GM15510 (cell line): ENCODE measurements at regions not wholly inside any gene's neighbourhood (a gene's known extent, or its start where the extent isn't known, plus 50 kb on each side); places are given as distances from the start of the nearest gene placed in this dataset.

ENCODE experiments used
- POLR2A ChIP-seq: IDR thresholded peaks from 3 replicates; pipeline ENCODE4 v1.6.1; 2011; ENCODE audit warnings: borderline replicate concordance; ENCODE audit not compliant: insufficient read length; ENCODE audit errors: extremely low read depth

DNA sequence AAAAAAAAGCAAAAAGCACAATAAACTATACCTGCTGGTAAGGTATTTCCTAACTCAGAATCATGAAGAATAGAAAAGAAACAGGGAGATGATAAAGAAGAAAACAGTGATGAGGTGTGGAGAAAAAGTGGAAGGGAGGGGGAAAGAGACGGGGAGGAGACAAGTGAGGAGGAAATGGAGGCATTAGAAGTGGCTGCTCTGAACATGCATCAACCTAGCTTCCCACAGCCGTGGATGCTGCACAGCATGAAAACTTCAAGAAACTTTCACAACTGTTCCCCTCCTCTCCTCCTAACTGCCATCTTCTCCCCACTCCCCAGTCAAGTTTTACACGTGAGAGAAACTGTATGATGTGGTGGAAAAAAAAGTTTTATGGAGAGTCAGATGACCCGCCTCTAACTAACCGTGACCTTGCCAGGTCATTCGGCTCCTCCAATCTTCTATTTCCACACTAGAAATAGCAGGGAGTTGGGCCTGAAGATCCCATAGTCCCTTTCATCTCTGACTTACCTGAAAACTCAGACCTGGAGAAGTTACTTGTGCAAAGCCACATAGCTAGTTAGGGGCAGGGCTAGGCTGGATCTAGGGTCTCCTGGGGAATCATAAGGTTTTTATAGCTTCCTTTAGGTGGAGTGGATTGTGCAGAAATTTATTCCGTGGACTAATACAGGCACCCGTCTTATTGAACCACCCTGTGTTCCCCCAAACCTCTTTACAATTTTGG, 461.9 kb downstream of the KLF5 start:
- TF ChIP-seq POLR2A, result no peak

- no peak for TF ChIP-seq POLR2A
These were observed 460.8 kb downstream of the KLF5 start for GRCh38 chr13:73519396-73520116.

- TF ChIP-seq POLR2A, result no peak
These were observed 459.0 kb downstream of the KLF5 start for GRCh38 chr13:73517766-73518165.

- TF ChIP-seq POLR2A, result no peak
These were observed 457.9 kb downstream of the KLF5 start for GRCh38 chr13:73516731-73517130.

DNA sequence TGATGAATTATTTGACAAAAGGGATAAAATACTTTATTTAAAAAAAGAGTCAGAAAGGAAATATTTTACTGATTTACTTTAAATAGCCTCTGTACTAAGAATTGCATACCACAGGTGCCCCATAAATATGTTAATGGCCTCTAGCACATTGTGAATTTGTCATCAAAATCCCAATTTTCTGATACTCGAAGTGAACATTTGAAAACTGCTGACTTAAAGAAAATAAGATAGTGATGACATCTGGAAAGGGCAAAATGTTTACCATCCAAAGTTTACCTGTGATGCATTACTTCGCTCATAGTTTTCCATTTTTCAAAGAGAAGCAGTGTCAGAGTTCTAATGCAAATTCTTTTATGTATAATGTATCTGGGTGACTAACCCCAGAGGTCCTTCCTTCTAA, 455.4 kb downstream of the KLF5 start:
- no peak for TF ChIP-seq POLR2A

DNA sequence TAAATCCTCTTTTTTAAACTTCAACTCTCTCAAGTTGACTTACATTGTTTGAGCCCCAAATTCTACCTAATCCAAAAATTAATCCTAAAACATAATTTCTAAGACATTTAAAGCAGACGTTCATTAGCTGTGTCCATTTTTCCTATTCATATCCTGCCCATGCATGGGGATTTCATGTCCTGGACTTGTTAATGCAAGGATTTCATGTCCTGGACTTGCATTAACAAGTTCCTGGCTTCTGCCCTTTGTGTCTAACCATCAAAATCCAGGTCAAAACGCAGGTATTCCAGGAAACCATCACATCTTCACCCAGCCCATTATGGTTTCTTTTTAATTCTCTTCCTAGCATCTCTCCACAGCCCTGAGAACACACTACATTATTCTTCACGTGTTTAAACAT, 454.9 kb downstream of the KLF5 start:
- TF ChIP-seq POLR2A, result no peak

GRCh38 chr13:73508841-73509240, 450.0 kb downstream of the KLF5 start:
- no peak for TF ChIP-seq POLR2A

GRCh38 chr13:73505376-73505890, 446.6 kb downstream of the KLF5 start:
- TF ChIP-seq POLR2A, result no peak

GRCh38 chr13:73499695-73500094, 440.9 kb downstream of the KLF5 start:
- TF ChIP-seq POLR2A, result no peak

- no peak for TF ChIP-seq POLR2A
These were observed 438.6 kb downstream of the KLF5 start for GRCh38 chr13:73497430-73497829.

DNA sequence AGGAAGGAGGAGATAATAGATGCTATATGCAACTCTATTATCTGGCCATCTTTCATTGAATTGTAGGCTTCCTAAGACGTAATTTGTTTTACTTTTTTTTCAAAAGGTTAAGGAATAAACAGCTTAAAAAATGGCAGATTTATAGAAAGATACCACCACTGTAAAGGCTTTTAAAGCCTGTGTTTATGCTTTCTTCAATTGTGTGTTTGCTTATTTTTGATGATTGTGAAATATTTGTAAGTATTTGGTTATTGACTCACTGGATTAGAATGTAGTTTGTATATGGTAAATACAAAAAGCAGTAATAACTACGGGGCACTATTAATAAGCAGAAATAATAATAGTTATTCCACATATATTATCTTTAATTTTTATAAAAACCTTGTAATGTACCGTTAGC, 437.9 kb downstream of the KLF5 start:
- TF ChIP-seq POLR2A, result no peak

- TF ChIP-seq POLR2A, result no peak
These were observed 434.0 kb downstream of the KLF5 start for GRCh38 chr13:73492811-73493210.

DNA sequence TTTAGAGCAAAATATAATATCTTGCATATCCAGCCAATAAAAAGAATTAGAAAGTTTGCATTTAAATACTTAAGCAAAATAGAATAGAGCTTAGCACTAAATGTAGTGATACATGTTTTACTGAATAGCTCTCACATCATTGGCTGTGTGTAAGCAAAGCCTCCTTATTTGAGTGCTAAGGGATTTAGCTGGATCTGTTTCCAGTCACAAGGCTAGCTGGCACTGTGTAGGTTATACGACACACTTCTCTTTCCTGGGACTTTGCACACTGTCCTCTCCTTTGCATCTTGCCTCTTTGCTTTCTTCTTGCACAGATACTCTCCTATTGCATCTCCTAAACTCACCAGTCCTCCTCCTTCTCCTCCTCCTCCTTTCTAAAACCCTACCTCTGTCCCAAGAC, 423.8 kb downstream of the KLF5 start:
- no peak for TF ChIP-seq POLR2A

DNA sequence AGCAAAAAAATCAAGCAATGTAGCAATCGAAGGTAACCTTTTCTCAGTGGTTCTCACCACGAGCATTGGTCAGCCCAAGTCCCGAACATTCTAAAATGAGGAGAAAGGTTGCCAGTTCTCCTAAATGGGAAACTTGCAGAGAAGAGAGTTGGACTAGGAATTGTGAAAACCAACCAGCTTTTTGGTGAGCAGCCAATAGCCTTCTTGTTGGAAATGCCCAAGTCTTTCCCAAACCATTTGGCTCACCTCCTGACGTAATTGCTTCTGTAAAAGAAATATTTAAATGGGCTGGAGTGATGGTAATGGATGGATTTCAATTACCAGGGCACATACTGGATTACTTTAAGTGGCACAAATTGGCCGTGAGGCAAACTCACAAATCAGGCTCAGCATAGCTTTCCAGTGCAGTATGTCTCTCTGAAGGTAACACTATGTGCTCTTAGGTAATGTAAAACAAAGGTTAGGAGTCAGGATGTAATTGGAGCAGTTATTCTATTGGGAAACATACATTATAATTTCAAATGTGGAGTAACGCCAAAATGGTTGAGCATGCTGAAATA, 423.2 kb downstream of the KLF5 start:
- no peak for TF ChIP-seq POLR2A

DNA sequence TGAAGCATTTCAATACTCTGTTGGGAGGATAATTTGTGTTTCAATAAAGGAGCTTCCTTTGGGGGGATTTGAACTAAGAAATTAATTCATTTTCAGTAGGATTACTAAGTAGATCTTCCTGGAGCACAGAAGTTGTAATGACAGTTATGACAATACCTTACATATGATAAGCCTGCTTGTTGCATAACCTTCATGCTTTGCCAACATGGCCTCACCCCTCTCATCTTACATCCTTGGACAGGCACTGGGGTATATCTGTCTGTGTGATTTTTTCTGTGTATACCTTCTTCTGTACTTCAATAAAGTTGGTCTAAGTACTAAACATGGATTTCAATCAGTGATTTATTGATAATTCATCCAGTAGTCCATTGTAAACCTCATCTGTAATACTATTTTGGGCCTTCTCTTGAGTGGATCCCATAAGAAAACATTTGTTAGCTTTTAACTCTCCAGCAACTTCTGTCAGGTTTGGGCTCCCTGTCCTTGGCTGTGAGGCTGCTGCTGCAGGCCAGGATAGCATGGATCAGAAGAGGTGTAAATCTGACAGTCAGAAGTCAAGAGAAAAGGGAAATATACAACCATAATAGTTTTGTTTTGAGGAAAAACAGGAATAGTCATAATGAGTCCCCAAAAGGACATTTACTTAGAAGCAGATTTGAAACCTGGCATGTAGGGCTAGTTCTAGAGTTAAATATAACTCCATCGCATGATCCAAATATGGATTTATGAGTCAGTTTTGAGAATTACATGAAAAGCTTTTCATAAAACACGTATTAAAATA, 422.2 kb downstream of the KLF5 start:
- no peak for TF ChIP-seq POLR2A
